H1 (cell line): ENCODE measurements at regions not wholly inside any gene's neighbourhood (a gene's known extent, or its start where the extent isn't known, plus 50 kb on each side); places are given as distances from the start of the nearest gene placed in this dataset.

Experiments
- BACH1 ChIP-seq: IDR thresholded peaks from 2 replicates; pipeline ENCODE4 v1.6.1; 2012; ENCODE audit warnings: low read length, improper control_type of control experiment
- GABPA ChIP-seq: IDR thresholded peaks from 2 replicates; pipeline ENCODE4 v1.6.1; 2011; ENCODE audit warnings: mild to moderate bottlenecking, low read length, moderate library complexity, borderline replicate concordance; ENCODE audit not compliant: insufficient read depth
- GTF2F1 ChIP-seq: IDR thresholded peaks from 2 replicates; pipeline ENCODE4 v1.6.1; 2012; ENCODE audit warnings: low read depth, low read length, improper control_type of control experiment, borderline replicate concordance
- KDM4A ChIP-seq: IDR thresholded peaks from one replicate; pipeline ENCODE4 v1.7.1; 2012; ENCODE audit warnings: low read depth, mild to moderate bottlenecking, moderate library complexity, low read length, inconsistent platforms; ENCODE audit not compliant: severe bottlenecking
- KDM5A ChIP-seq: fragments of 200-600 bp; IDR thresholded peaks from 2 replicates; pipeline ENCODE4 v1.7.1; 2012; ENCODE audit warnings: mild to moderate bottlenecking, low read length, inconsistent platforms, mixed read lengths
- SIRT6 ChIP-seq: IDR thresholded peaks from one replicate; pipeline ENCODE4 v1.7.1; 2012; ENCODE audit warnings: low read length, inconsistent platforms
- TF ChIP-seq, protein P1 (sequence below): IDR thresholded peaks from 2 replicates; pipeline ENCODE4 v1.6.1; 2012; ENCODE audit warnings: low read length, inconsistent platforms
- TF ChIP-seq, protein P2 (sequence below): IDR thresholded peaks from 2 replicates; pipeline ENCODE4 v1.6.1; 2012; ENCODE audit warnings: inconsistent platforms

DNA sequence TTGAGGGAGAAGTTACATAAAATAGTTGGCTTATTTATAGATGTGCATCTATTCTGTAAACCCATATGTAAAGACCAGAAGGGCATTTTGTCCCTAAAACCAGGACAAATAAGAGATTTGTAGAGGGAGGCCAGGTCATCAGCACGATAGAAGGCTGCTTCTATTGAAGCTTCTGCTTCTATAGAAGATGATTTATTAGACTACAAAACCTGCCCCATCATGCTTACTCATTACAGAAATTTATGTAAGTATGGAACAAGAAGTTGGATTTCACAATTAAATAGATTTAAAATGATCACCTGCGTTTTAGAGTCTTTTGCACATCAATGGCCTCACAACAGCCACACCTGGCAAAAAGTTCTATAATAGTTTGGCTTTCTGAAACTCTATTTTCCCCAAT, 183.5 kb downstream of the DUSP10 start (continued):
- TF ChIP-seq, protein P1, sequence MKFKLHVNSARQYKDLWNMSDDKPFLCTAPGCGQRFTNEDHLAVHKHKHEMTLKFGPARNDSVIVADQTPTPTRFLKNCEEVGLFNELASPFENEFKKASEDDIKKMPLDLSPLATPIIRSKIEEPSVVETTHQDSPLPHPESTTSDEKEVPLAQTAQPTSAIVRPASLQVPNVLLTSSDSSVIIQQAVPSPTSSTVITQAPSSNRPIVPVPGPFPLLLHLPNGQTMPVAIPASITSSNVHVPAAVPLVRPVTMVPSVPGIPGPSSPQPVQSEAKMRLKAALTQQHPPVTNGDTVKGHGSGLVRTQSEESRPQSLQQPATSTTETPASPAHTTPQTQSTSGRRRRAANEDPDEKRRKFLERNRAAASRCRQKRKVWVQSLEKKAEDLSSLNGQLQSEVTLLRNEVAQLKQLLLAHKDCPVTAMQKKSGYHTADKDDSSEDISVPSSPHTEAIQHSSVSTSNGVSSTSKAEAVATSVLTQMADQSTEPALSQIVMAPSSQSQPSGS: no peak
- TF ChIP-seq BACH1: no peak
- TF ChIP-seq, protein P2, sequence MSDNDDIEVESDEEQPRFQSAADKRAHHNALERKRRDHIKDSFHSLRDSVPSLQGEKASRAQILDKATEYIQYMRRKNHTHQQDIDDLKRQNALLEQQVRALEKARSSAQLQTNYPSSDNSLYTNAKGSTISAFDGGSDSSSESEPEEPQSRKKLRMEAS: no peak
- no peak for TF ChIP-seq GTF2F1
- no peak for TF ChIP-seq SIRT6
- no peak for TF ChIP-seq GABPA
- no peak for TF ChIP-seq KDM4A
- TF ChIP-seq KDM5A: no peak
